WERI-Rb-1 (cell line): ENCODE measurements at regions not wholly inside any gene's neighbourhood (a gene's known extent, or its start where the extent isn't known, plus 50 kb on each side); places are given as distances from the start of the nearest gene placed in this dataset.

ENCODE experiments used
- DNase-seq: peaks from one replicate; pipeline ENCODE4 v3.0.0-alpha.2; 2020
- H3K27ac ChIP-seq: fragments of 250-450 bp; sonication (Bioruptor Pico); 2 replicates; pipeline ENCODE4 v1.5.1; 2020; ENCODE audit warnings: mild to moderate bottlenecking, moderate library complexity
- H3K27me3 ChIP-seq: fragments of 250-450 bp; sonication (Bioruptor Pico); 2 replicates; pipeline ENCODE4 v1.5.1; 2021; ENCODE audit warnings: mild to moderate bottlenecking, low read depth, moderate library complexity; ENCODE audit not compliant: insufficient read depth, severe bottlenecking
- H3K36me3 ChIP-seq: fragments of 250-450 bp; sonication (Bioruptor Pico); 2 replicates; pipeline ENCODE4 v1.5.1; 2020; ENCODE audit warnings: mild to moderate bottlenecking, moderate library complexity
- H3K4me3 ChIP-seq: 2 replicates; pipeline ENCODE4 v1.5.1; 2011; ENCODE audit warnings: low read depth, mild to moderate bottlenecking, control low read depth, low read length
- H3K9me3 ChIP-seq: fragments of 250-450 bp; sonication (Bioruptor Pico); 2 replicates; pipeline ENCODE4 v1.5.1; 2021; ENCODE audit warnings: mild to moderate bottlenecking, moderate library complexity; ENCODE audit not compliant: severe bottlenecking
- CTCF ChIP-seq: IDR thresholded peaks from 2 replicates; pipeline ENCODE4 v1.5.1; 2011; ENCODE audit warnings: low read depth, mild to moderate bottlenecking, control low read depth, inconsistent platforms, low read length

GRCh38 chr10:133035952-133036351 is 51.8 kb upstream of the ADGRA1 start:
- DNase-seq: no peak
- Histone ChIP-seq H3K36me3 (no peaks in the 10 kb centered on the region), H3K9me3 (no peaks in the 10 kb centered on the region), H3K4me3 (no peak overlapping the region), H3K27ac (no peak overlapping the region), H3K27me3 (no peaks in the 10 kb centered on the region)
- TF ChIP-seq CTCF: no peak

- no peak overlapping the region for H3K27ac ChIP-seq
- H3K36me3 ChIP-seq: no peaks in the 10 kb centered on the region
- no peaks in the 10 kb centered on the region for H3K9me3 ChIP-seq
- DNase-seq: no peak
- H3K27me3 ChIP-seq: no peaks in the 10 kb centered on the region
- no peak overlapping the region for H3K4me3 ChIP-seq
- TF ChIP-seq CTCF: no peak
These were observed 53.0 kb upstream of the ADGRA1 start for GRCh38 chr10:133034762-133035161.

- H3K4me3 ChIP-seq: no peak overlapping the region
- no peak overlapping the region for H3K27ac ChIP-seq
- TF ChIP-seq CTCF: no peak
- H3K36me3 ChIP-seq: no peaks in the 10 kb centered on the region
- DNase-seq: no peak
- H3K9me3 ChIP-seq: no peaks in the 10 kb centered on the region
- no peaks in the 10 kb centered on the region for H3K27me3 ChIP-seq
These were observed 53.6 kb upstream of the ADGRA1 start for GRCh38 chr10:133034092-133034491.

GRCh38 chr10:133033742-133034048 is 54.0 kb upstream of the ADGRA1 start:
- H3K27ac ChIP-seq: no peak overlapping the region
- no peaks in the 10 kb centered on the region for H3K27me3 ChIP-seq
- no peak overlapping the region for H3K4me3 ChIP-seq
- TF ChIP-seq CTCF: no peak
- H3K36me3 ChIP-seq: no peaks in the 10 kb centered on the region
- H3K9me3 ChIP-seq: no peaks in the 10 kb centered on the region
- no peak for DNase-seq

- TF ChIP-seq CTCF: no peak
- Histone ChIP-seq H3K36me3 (no peaks in the 10 kb centered on the region), H3K27me3 (no peaks in the 10 kb centered on the region), H3K9me3 (no peaks in the 10 kb centered on the region), H3K27ac (no peak overlapping the region), H3K4me3 (no peak overlapping the region)
- DNase-seq: no peak
These were observed 54.6 kb upstream of the ADGRA1 start for GRCh38 chr10:133032976-133033741.

GRCh38 chr10:133032231-133032630 is 55.5 kb upstream of the ADGRA1 start:
- no peaks in the 10 kb centered on the region for H3K9me3 ChIP-seq
- DNase-seq: no peak
- H3K36me3 ChIP-seq: no peaks in the 10 kb centered on the region
- H3K27ac ChIP-seq: no peak overlapping the region
- no peaks in the 10 kb centered on the region for H3K27me3 ChIP-seq
- TF ChIP-seq CTCF: no peak
- H3K4me3 ChIP-seq: no peak overlapping the region
